Skin of body (tissue), 1 donor: ENCODE measurements at regions not wholly inside any gene's neighbourhood (a gene's known extent, or its start where the extent isn't known, plus 50 kb on each side); places are given as distances from the start of the nearest gene placed in this dataset.
A peak's percentile ranks its signal among the peaks of the same experiment; 100 is the strongest.
"Not testable (repeated sequence)": the region's sequence is repeated elsewhere in the genome, so short reads cannot be mapped to it uniquely, and the experiment has no call there.

ENCODE experiments used
- DNase-seq: peaks from one replicate; lab custom pipeline; 2025; lab: John Stamatoyannopoulos, UW

DNA sequence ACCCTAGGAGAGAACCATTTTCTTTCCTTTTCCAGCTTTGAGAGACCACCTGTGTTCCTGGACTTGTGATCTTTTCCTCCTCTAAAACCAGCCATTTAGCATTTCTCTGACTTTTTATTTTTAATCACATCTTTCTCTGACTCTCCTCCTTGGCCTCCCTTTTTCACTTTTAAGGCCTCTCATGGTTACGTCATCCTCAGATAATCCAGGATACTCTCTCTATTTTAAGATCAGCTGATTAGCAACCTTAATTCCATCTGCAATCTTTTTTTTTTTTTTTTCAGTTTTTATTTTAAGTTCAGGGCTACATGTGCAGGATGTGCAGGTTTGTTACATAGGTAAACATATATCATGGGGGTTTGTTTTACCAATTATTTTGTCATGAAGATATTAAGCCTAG, 54.0 kb downstream of the RFPL4B start:
- no peak for DNase-seq

DNA sequence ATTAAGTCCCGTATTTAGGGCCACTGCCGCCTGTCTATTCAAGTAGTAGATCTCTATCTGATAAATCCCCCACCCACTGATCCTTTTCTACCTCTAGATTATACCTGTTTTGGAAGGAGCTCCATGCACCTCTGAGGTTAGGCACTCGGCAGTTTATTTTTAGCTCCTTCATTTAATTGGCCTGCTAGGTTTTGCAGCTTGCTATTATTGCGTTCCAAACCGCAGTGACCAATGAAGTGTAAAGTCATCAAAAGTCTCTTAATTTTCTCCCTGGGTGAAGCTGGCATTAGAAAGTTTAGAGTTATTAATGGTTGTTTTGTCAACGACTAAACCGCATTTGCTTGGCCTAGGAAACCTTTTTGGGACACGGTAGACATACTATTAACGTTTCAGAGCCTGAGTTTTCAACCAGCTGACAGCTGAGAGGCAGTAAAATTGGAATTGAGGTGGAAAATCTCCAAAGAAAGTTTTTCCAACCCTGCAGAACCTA, 60.0 kb downstream of the RFPL4B start:
- DNase-seq: no peak

DNA sequence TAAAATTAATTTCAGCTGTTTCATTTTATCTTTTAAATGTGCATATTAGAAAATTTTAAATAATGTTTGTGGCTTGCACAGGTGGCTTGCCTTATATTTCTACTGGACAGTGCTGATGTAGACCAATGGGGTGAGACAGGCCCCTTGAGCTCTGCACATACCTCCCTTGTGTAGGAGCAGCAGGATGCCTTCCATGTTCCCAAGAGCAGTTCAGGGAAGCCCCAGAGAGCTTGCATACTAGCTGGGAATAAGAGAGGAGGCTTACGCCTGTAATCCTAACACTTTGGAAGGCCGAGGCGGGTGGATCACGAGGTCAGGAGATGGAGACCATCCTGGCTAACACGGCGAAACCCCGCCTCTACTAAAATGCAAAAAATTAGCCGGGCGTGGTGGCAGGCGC, 61.4 kb downstream of the RFPL4B start:
- no peak for DNase-seq

DNA sequence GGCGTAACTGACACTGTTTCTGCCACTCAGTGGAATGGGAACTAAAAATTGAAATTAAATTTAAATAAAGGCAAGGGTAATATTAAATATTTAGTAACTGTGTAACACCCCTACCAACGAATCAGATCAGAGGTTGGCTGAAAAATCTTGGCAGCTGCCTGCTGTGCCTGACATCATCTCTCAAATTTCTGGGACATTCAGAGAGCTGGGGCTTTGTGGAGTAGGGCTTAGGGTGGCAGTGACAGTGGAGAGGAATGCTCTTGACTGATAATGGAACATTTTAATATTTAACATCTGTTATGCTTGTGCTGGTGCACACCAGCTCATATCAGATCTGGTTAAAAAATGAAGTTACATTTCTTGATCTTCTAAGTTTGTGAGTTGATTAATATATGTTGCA, 62.2 kb downstream of the RFPL4B start:
- no peak for DNase-seq

DNA sequence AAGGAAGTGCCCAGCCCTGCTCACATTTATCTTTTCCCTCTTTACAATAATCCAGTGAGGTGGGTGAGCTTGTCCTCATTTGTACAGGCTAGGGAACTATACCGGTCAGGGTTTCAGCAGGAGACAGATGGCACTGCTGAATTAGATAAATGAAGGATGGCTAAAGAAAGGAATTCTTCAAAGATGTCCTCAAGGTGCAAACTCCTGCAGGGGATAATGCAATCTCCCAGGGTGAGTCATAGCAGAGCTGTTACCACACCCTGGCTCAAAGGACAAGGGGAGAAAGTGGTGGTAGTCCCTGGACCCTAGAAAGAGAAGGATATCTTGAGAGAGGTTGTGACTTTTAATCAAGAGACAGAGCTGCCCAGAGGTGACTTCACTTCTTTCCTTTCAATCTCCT, 66.7 kb downstream of the RFPL4B start:
- DNase-seq: no peak

DNA sequence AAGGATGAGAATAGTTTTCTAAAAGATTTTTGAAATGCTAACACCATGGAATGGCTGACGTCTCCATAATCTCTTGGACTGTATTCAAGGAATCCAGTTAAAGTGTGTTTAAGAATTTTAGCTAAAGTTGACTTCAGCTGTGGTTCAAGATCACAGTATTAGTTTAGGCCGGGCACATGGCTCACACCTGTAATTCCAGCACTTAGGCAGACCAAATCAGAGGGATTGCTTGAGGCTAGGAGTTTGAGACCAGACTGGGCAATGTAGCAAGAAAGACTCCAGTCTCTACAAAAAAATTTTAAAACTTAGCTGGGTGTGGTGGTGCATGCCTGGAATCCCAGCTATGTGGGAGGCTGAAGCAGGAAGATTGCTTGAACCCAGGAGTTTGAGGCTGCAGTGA, 68.2 kb downstream of the RFPL4B start:
- DNase-seq: no peak

DNA sequence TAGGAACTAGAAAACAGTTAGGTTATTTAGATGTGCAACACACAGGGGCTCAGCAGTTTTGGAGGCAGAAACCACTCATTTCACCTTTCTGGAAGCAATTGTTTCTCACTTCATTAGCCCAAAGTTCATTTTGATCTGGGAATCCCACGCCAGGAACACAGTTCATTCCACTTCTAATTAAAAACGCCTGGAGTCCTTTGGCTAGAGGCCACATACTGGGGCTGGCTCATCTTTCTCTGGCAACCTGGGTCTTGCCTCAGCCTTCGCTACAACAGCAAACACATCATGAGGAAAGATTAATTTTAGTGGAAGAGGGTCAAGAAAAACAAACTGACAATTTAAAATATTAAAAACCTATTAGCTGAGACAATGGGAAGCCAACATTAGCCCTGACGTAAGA, 69.7 kb downstream of the RFPL4B start:
- DNase-seq: no peak

DNA sequence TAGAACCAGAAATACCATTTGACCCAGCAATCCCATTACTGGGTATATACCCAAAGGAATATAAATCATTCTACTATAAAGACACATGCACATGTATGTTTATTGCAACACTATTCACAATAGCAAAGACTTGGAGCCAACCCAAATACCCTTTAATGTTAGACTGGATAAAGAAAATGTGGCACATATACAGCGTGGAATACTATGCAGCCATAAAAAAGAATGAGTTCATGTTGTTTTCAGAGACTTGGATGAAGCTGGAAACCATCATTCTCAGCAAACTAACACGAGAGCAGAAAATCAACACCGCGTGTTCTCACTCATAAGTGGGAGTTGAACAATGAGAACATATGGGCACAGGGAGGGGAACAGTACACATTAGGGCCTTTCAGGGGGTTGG, 79.9 kb downstream of the RFPL4B start:
- DNase-seq: not testable (repeated sequence)

DNA sequence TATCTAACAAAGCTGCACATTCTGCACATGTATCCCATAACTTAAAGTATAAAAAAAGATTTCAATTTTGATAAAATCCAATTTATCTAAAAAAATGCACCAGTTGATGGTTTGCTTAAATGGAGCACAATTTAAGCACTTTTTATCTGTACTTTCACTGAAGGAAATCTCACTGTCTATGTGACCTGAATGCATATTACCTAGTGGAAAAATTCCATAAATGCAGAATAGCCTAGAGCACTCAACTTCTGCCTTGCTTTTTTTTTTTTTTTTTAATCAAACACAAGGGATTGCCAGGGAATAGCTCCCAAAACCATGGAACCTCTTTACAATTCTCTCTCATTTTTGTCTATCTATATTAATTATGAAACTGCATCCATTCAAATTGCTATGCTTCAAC, 80.4 kb downstream of the RFPL4B start:
- no peak for DNase-seq

DNA sequence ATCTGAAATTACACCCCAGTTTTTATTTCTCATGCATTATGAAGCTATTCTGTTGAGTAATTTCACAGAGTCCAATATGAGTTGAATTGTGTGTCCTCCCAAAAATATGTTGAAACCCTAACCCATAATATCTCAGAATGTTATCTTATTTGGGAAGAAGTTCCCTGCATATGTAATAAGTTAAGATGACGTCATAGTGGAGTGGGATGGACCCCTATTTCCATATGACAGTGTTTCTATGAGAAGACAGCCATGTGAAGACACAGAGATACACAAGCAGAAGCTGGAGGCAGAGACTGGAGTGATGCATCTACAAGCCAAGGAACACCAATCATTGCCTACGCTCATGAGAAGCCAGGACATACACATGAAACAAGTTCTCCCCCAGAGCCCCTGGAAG, 81.3 kb downstream of the RFPL4B start:
- no peak for DNase-seq

DNA sequence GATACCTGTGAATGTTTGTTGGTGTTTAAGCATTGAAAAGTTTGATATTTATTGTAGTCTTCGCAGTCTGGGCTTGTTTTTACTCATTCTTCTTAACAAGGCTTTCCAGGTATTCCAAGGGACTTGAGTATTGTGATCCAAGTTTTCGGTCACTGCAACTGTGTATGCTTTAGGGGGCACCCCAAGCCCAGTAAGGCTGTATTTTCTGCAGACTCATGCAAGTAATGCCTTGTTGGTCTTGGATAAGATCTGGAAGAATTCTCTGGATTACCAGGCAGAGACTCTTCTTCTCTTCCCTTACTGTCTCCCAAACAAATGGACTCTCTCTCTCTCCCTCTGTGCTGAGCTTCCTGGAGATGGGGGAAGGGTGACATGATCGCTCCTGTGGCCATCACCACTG, 82.1 kb downstream of the RFPL4B start:
- DNase-seq: no peak

DNA sequence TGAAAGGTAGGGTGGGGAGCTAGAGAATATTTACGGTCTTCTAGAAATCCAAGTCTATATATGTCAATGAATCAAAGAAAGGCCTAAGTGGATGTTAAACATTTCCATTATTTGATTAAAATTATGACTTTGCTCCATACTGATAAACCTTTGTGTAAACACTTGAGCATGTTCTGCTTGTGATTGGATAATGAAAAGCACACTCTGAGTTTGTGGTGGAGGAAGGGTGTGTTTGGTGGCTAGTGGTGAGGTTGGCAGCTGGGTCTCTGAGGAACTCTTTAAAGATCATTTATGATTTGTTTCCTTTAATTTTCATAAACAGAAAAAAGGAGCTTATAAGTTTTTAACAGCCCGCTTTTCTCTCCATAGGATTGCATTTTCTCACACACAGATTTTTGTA, 84.7 kb downstream of the RFPL4B start:
- no peak for DNase-seq

DNA sequence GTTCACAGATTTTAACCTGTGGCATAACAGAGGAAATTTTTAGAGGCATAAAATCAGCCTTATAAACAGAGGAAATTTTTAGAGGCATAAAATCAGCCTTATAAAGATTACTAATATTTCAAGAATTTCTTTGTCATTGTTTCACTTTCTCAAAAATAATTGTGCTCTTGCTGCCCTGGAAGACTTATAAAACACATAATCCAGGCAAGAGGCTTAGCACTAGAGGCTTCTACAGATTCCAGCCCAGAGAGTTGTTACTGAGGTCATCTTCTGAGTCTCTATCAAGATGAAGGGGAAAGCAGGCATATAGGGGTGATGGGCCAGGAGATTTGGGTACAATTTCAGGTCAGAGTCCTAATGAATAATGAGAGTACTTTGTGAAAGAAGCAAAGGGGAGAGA, 85.7 kb downstream of the RFPL4B start:
- DNase-seq: no peak

DNA sequence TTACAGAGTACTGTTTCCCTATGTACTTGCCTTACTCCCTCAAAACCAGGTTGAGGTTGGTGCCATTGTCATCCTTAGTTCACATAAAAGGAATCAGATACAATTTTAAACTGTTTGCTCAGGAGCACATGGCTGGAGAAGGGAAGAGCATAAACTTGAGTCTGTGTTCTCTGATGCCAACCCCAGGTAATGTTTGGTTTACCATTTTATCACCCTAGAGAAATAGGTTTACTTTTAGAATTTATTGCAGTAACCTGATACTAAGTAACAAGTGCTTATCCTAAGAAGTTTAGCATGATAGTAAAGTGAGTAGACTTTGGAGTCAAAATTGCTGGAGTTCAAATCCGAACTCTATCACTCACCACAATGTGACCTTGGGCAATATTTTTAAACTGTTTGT, 86.3 kb downstream of the RFPL4B start:
- no peak for DNase-seq

DNA sequence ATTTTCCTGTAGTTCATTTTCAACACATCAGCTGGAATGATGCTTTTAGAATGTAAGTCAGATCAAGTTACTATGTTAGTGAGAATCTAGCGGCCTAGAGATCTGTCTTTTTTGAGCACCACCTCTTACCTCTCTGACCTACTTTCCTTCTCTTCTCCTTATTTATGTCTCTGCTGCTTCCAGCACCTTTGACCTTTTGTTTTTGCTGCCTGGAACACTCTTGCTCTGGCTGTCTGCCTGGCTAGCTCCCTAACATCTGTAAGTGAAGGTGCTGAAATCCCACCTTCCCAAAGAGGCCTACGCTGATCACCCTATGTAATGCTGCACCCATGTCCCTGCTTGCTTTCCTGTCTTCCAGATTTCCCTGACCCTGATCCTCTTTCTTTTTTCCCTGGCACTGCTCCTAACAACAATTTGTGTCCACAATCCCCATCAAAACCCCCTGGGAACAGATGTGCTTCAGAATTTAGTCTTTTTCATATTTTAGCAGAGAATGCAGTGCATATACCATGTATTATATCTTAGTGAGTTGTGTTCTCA, 87.8 kb downstream of the RFPL4B start:
- no peak for DNase-seq

DNA sequence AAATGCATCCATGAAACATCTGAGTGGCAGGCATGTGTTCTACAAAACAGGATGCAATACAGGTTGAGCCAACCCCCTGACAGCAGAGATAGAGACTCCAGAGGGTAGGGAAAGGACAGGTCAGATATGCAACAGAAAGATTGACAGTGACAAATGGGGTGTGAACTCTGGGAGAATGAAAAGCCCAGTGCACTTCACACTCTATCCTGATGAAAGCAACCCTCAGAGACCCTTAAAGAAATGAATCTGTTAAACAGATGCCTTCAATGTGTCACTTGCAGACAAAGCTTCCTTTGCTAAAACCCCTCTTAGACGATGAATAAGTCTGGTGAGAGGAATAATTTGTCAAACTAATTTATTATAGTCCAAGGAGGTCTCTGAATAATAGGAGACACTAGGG, 89.9 kb downstream of the RFPL4B start:
- DNase-seq: peak; percentile 63

DNA sequence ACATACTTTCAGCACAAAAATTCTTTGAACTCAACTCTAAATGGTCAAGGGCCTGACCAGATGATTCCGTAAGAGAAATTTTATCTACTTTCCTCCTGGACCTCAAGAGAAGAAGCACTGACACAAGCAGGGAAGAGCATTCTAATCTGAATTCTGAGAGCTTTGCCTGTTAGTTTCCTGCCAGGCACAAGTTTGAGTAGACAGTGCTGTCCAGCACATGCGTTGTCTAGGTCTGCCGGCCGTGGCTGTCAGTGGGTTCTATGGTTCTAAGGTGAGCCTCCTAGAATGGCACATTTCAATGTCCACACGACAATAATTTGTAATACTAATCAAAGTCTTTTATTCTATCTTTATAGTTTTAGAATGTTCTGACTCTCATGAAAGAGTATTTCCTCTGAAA, 91.9 kb downstream of the RFPL4B start:
- no peak for DNase-seq

DNA sequence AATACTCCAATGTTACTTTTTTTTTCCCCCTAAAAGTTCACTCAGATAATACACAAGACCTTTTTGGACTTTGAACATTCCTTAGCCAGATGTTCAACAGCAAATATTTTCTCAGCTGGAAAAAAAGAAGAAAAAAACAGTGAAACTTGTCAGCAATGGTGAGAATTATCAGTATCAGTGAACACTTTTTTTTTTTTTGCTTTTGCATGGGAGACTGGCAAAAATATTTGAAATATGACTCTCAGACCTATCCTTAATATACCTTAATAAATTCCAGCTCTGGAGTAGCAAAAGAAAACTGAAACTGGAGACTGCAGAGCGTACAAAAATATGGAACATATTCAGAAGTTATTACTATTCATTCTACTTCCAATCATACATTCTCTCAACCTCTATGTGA, 92.3 kb downstream of the RFPL4B start:
- DNase-seq: peak; percentile 29

DNA sequence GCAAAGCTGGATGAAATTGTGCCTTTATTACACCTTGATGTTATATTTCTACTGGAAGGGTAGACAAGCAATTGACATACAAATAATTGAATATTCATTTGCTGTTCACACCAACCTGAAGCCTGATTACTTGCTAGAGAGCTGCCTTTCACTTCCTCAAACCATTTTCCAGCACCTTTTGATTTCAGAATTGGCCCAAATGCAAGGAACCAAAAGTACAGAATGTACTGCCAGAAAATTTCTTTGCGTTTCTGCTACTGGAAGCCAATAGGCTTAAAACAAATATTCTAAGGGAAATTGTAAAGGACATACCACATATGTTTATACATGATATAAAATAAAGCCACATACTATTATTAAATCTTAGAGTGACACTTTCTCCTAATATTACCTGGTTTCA, 94.5 kb downstream of the RFPL4B start:
- DNase-seq: peak; percentile 11

DNA sequence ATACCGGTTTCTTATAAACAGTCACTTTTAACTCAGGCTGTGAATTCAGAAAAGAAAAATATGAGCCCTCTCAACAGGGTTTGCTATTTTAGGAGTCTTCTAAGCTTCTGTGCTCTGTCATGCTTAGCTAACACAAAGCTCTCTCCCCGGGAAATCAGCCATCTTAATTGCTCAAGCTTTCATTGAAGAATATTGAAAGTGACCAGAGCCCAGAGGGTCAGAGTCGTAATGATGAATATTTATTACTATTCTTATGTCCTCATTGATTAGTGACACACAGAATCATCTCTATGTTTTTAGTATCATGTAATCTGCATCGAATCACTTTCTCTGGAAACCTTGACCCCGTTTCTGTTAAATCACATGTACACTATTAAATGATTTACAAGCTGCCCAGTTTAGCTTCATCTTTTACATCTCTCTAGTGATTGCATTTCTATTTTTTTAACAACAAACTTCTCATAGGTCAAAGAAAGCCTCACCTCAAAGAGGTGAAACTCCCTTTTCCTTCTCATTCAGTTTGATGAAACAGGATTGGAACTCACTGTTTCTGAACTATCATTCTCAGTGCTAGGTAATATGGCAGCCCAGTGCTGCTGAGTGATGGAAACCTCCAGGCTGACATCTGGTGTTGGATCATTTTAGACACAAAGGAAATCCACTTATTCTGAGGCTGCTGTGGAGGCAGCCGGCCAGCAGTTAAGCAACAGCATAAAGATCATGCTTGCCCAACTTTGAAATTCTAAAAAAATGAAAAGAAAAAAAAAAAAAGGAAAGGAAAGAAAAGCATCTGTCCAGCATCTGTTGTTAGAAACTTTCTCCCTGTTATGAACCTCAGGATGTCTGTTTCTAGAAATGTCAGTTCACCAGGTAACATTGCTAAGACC, 96.3 kb downstream of the RFPL4B start:
- DNase-seq: peak; percentile 85

DNA sequence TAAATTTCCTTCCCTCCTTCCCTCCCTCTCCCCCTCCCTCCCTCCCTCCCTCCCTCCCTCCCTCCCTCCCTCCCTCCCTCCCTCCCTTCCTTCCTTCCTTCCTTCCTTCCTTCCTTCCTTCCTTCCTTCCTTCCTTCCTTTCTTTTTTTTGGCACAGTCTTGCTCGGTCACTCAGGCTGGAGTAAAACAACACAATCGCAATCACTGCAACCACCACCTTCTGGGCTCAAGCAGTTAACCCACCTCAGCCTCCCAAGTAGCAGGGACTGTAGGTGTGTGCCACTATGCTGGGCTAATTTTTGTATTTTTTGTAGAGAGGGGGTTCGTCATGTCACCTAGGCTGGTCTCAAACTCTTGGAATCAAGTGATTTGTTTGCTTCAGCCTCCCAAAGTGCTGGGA, 101.7 kb downstream of the RFPL4B start:
- DNase-seq: not testable (repeated sequence)

DNA sequence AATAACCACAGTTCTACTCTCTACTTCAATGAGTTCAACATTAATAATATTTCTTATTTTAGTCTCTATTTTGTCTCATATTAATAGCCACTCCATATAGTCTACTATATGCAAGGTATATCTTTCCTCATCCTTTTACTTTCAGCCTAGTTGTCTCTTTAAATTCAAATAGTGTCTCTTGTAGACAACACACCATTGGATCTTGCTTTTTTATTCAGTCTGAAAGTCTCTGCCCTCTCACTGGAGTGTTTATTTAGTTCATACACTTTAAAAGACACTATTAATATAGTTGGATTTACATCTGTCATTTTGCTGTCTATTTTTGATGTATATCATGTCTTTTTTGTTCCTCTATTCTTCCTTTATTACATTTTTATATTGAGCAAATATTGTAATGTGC, 103.5 kb downstream of the RFPL4B start:
- DNase-seq: no peak

DNA sequence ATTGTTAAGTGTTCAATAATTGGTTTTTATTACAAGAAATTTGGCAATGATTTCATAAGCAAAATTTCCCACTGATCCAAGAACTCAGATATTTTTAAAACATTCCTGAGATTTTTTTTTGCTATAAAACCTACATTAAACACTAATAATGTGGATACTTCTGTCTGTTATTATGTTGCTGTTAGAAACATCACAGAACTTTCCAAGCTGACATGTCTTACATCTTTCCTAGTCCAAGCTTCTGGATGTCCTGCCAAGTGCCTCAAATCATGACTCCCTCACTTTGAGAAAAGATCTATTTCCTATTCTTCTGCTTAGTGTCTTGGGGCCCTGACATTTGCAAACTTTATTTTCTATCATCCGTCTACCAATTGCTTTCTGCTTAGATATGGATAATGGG, 110.8 kb downstream of the RFPL4B start:
- DNase-seq: no peak
